ENCODE measurements at regions not wholly inside any gene's neighbourhood (a gene's known extent, or its start where the extent isn't known, plus 50 kb on each side); places are given as distances from the start of the nearest gene placed in this dataset.

DNA sequence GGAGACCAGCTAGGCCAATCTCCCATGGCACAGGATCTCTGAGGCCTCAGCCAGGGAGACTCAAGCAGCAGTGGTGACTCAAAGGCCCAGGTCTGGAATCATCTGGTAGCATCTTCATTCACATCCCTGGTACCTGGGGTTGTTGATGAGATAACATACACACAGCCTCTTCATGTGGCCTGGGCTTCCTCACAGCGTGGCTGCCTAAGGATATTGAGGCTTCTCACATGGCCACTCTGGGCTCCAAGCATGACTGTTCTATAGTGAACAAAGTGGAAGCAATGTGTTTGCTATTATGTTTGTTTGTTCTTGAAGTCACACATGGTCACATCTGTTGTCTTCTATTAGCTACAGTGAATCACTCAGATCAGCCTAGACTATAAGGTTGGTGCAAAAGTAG, 584.1 kb downstream of the VRK1 start:
- H3K27ac ChIP-seq (ENCODE audit: insufficient read depth, low read depth, low read length) = no peak overlapping the region
- CTCF ChIA-PET = no interaction called here
- POLR2A ChIA-PET = no interaction called here
- FAIRE-seq = no peak
- no peak overlapping the region for H3K9ac ChIP-seq (replicated peaks; ENCODE audit: extremely low read depth, insufficient read depth, low read length)
- intact Hi-C loops (cut with micrococcal nuclease) = no loop called here
- H4K20me1 ChIP-seq (replicated peaks; ENCODE audit: control insufficient read depth, extremely low read depth, insufficient read depth, low read length) = no peaks in the 10 kb centered on the region
- no peak overlapping the region for H2AFZ ChIP-seq (ENCODE audit: low read depth, low read length)
- no peak overlapping the region for H3K4me3 ChIP-seq (replicated peaks in 1 of 3; ENCODE audit: insufficient read depth in 1 of 3, low read depth in 1 of 3, low read length in 3 of 3)
- no peak for DNase-seq (ENCODE audit: low read depth, low spot score)
- H3K79me2 ChIP-seq (ENCODE audit: control insufficient read depth, insufficient read depth, low read length) = no peaks in the 10 kb centered on the region
- H3K4me2 ChIP-seq (ENCODE audit: insufficient read depth, low read length) = no peak overlapping the region
- H3K9me1 ChIP-seq (replicated peaks; ENCODE audit: control insufficient read depth, extremely low read depth, insufficient read depth, low read length) = no peaks in the 10 kb centered on the region
- dilution Hi-C loops (cut with MboI; ENCODE audit: extremely low pct_ligation_motif_present, low sequenced_read_pairs) = no loop called here
- no TSS peak for BruUV-seq (replicated peaks)
- no peaks in the 10 kb centered on the region for H3K27me3 ChIP-seq (ENCODE audit: control insufficient read depth in 2 of 2, insufficient read depth in 2 of 2, low read length in 2 of 2)
- H3K36me3 ChIP-seq (ENCODE audit: control insufficient read depth in 2 of 2, extremely low read depth in 1 of 2, insufficient read depth in 2 of 2, low read length in 2 of 2) = no peaks in the 10 kb centered on the region
- H3K9me3 ChIP-seq (replicated peaks; ENCODE audit: control insufficient read depth, insufficient read depth, low read length) = peaks cover 11% of the 10 kb centered on the region
- no peaks in the 10 kb centered on the region for H3K4me1 ChIP-seq (ENCODE audit: control insufficient read depth, extremely low read depth, insufficient read depth, low read length)
- TF ChIP-seq, protein P1, sequence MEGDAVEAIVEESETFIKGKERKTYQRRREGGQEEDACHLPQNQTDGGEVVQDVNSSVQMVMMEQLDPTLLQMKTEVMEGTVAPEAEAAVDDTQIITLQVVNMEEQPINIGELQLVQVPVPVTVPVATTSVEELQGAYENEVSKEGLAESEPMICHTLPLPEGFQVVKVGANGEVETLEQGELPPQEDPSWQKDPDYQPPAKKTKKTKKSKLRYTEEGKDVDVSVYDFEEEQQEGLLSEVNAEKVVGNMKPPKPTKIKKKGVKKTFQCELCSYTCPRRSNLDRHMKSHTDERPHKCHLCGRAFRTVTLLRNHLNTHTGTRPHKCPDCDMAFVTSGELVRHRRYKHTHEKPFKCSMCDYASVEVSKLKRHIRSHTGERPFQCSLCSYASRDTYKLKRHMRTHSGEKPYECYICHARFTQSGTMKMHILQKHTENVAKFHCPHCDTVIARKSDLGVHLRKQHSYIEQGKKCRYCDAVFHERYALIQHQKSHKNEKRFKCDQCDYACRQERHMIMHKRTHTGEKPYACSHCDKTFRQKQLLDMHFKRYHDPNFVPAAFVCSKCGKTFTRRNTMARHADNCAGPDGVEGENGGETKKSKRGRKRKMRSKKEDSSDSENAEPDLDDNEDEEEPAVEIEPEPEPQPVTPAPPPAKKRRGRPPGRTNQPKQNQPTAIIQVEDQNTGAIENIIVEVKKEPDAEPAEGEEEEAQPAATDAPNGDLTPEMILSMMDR (IDR thresholded peaks at IDR 0.05; ENCODE audit: extremely low read depth in 1 of 2, insufficient read depth in 1 of 2, low read depth in 1 of 2, low read length in 2 of 2) = no peak
- TF ChIP-seq MYC (IDR thresholded peaks at IDR 0.05; ENCODE audit: low read depth, low read length) = no peak
- no peak for TF ChIP-seq MAX (IDR thresholded peaks at IDR 0.05; ENCODE audit: insufficient read depth, insufficient read length)
- TF ChIP-seq FOS (IDR thresholded peaks at IDR 0.05; ENCODE audit: borderline replicate concordance, insufficient read depth, low read length) = no peak
- TF ChIP-seq JUN (IDR thresholded peaks at IDR 0.05; ENCODE audit: borderline replicate concordance, insufficient read depth, insufficient read length, low read depth) = no peak
- TF ChIP-seq POLR2AphosphoS5 (IDR thresholded peaks at IDR 0.05; ENCODE audit: insufficient read depth, low read depth, low read length) = no peak
- no peak for TF ChIP-seq EZH2 (IDR thresholded peaks at IDR 0.05; ENCODE audit: borderline replicate concordance, low read depth, low read length, severe bottlenecking)
- no peak for TF ChIP-seq POLR2A (IDR thresholded peaks at IDR 0.05; ENCODE audit: low read depth, low read length)
- TF ChIP-seq GATA2 (IDR thresholded peaks at IDR 0.05; ENCODE audit: insufficient read depth, insufficient read length, low read depth, low read length) = no peak
